Caco-2 (cell line): ENCODE measurements at regions not wholly inside any gene's neighbourhood (a gene's known extent, or its start where the extent isn't known, plus 50 kb on each side); places are given as distances from the start of the nearest gene placed in this dataset.

Source experiments
- BruUV-seq: library from RNA; stranded (reverse); fragments of 400-500 nt; replicated peaks from 2 replicates; lab custom pipeline; 2021; lab: Mats Ljungman, UMichigan
- CTCF ChIA-PET: fragments of 300-600 bp; sonication (Branson Sonifier 250); formaldehyde crosslinking; loops from one replicate; lab custom pipeline; 2022; ENCODE audit warnings: antibody characterized with exemption; lab: Charles Lee
- POLR2A ChIA-PET: fragments of 300-600 bp; sonication (Branson Sonifier 250); formaldehyde crosslinking; loops from one replicate; lab custom pipeline; 2022; ENCODE audit warnings: antibody characterized with exemption; lab: Charles Lee
- DNase-seq, 2 experiments: peaks; one replicate each; pipeline versions ENCODE4 v3.0.0 to v3.0.0-alpha.2; 2020 to 2022
- H3K27me3 ChIP-seq: replicated peaks from 2 replicates; pipeline ENCODE4 v1.6.0; 2011; ENCODE audit warnings: low read length; ENCODE audit not compliant: control insufficient read depth, insufficient read depth
- H3K36me3 ChIP-seq: 2 replicates; pipeline ENCODE4 v1.5.1; 2011; ENCODE audit warnings: low read length; ENCODE audit not compliant: control insufficient read depth, insufficient read depth
- H3K4me1 ChIP-seq: fragments of 250-450 bp; sonication (Bioruptor Pico); 2 replicates; pipeline ENCODE4 v1.5.1; 2020; ENCODE audit warnings: mild to moderate bottlenecking
- H3K4me3 ChIP-seq: 2 replicates; pipeline ENCODE4 v1.5.1; 2011; ENCODE audit warnings: low read depth, mild to moderate bottlenecking, control low read depth, low read length
- H3K9me3 ChIP-seq: fragments of 250-450 bp; sonication (Bioruptor Pico); 2 replicates; pipeline ENCODE4 v1.5.1; 2020; ENCODE audit warnings: mild to moderate bottlenecking, moderate library complexity
- H3K27ac Mint-ChIP-seq: one replicate; pipeline ENCODE4 v1.8.0; 2022; ENCODE audit warnings: mixed read lengths; ENCODE audit not compliant: unreplicated experiment
- H3K27me3 Mint-ChIP-seq: one replicate; pipeline ENCODE4 v1.8.0; 2022; ENCODE audit warnings: mixed read lengths; ENCODE audit not compliant: insufficient read depth, unreplicated experiment
- H3K36me3 Mint-ChIP-seq: one replicate; pipeline ENCODE4 v1.8.0; 2022; ENCODE audit warnings: mild to moderate bottlenecking, mixed read lengths; ENCODE audit not compliant: insufficient read depth, unreplicated experiment
- H3K4me1 Mint-ChIP-seq: one replicate; pipeline ENCODE4 v1.8.0; 2022; ENCODE audit warnings: low read depth, mixed read lengths; ENCODE audit not compliant: unreplicated experiment
- H3K4me3 Mint-ChIP-seq: one replicate; pipeline ENCODE4 v1.8.0; 2022; ENCODE audit warnings: mild to moderate bottlenecking, moderate library complexity, mixed read lengths; ENCODE audit not compliant: unreplicated experiment
- H3K9me3 Mint-ChIP-seq: one replicate; pipeline ENCODE4 v1.8.0; 2022; ENCODE audit warnings: mixed read lengths; ENCODE audit not compliant: unreplicated experiment
- CTCF ChIP-seq, 2 experiments: fragments of 200-600 bp in 1 of 2; IDR thresholded peaks; 1 replicate in 1 of 2; 2 replicates in 1 of 2; pipeline versions ENCODE4 v1.5.1 to v1.8.0; 2011 to 2022; ENCODE audit warnings: antibody characterized with exemption in 1 of 2, control low read depth in 1 of 2, inconsistent platforms in 1 of 2, low read depth in 1 of 2, low read length in 1 of 2, mild to moderate bottlenecking in 1 of 2, moderate library complexity in 1 of 2; ENCODE audit not compliant: insufficient read depth in 1 of 2, severe bottlenecking in 1 of 2, unreplicated experiment in 1 of 2
- intact Hi-C: fragments of 100-400 bp; cut with micrococcal nuclease; formaldehyde crosslinking; loops from one replicate; pipeline ENCODE4 v1.10.0; 2022; ENCODE audit not compliant: unreplicated experiment

GRCh38 chr2:224645722-224646121 is 60.6 kb upstream of the CUL3 start:
- intact Hi-C loops, result loop anchor here (1.0 to 2.0 kb wide), 2 partner anchors 33 to 288 kb away; no protein-coding TSS in a partner anchor

GRCh38 chr2:224640679-224641078 is 55.5 kb upstream of the CUL3 start:
- Mint-ChIP-seq H3K36me3 (no peaks in the 10 kb centered on the region), H3K4me1 (no peaks in the 10 kb centered on the region), H3K9me3 (no peaks in the 10 kb centered on the region), H3K27ac (no peak overlapping the region), H3K27me3 (no peaks in the 10 kb centered on the region), H3K4me3 (no peak overlapping the region)
- no peak for DNase-seq
- intact Hi-C loops, result no loop called here
- CTCF ChIA-PET, result no interaction called here
- no peak overlapping the region for H3K4me3 ChIP-seq
- no peaks in the 10 kb centered on the region for H3K4me1 ChIP-seq
- TF ChIP-seq CTCF (IDR thresholded peaks at IDR 0.05; ENCODE audit: insufficient read depth in 1 of 2, low read depth in 1 of 2, low read length in 1 of 2, severe bottlenecking in 1 of 2, unreplicated experiment in 1 of 2), result no peak
- H3K27me3 ChIP-seq, result no peaks in the 10 kb centered on the region
- no TSS peak for BruUV-seq
- POLR2A ChIA-PET, result no interaction called here
- no peaks in the 10 kb centered on the region for H3K9me3 ChIP-seq
- no peaks in the 10 kb centered on the region for H3K36me3 ChIP-seq

More at GRCh38 chr2:224645722-224646121, 60.6 kb upstream of the CUL3 start:
- Mint-ChIP-seq H3K27ac (no peak overlapping the region), H3K9me3 (no peaks in the 10 kb centered on the region), H3K36me3 (no peaks in the 10 kb centered on the region), H3K27me3 (no peaks in the 10 kb centered on the region), H3K4me1 (no peaks in the 10 kb centered on the region), H3K4me3 (no peak overlapping the region)
- H3K27me3 ChIP-seq, result no peaks in the 10 kb centered on the region
- DNase-seq, result no peak
- CTCF ChIA-PET, result no interaction called here
- H3K36me3 ChIP-seq, result no peaks in the 10 kb centered on the region
- no TSS peak for BruUV-seq
- H3K9me3 ChIP-seq, result no peaks in the 10 kb centered on the region
- no peak for TF ChIP-seq CTCF (IDR thresholded peaks at IDR 0.05; ENCODE audit: insufficient read depth in 1 of 2, low read depth in 1 of 2, low read length in 1 of 2, severe bottlenecking in 1 of 2, unreplicated experiment in 1 of 2)
- H3K4me1 ChIP-seq, result no peaks in the 10 kb centered on the region
- H3K4me3 ChIP-seq, result no peak overlapping the region
- POLR2A ChIA-PET, result no interaction called here

GRCh38 chr2:224638301-224638823 is 53.2 kb upstream of the CUL3 start:
- Mint-ChIP-seq H3K4me1 (no peaks in the 10 kb centered on the region), H3K4me3 (no peak overlapping the region), H3K27ac (no peak overlapping the region), H3K27me3 (no peaks in the 10 kb centered on the region), H3K9me3 (no peaks in the 10 kb centered on the region), H3K36me3 (no peaks in the 10 kb centered on the region)
- Histone ChIP-seq H3K9me3 (no peaks in the 10 kb centered on the region), H3K4me1 (no peaks in the 10 kb centered on the region), H3K36me3 (no peaks in the 10 kb centered on the region), H3K4me3 (no peak overlapping the region), H3K27me3 (no peaks in the 10 kb centered on the region)
- ChIA-PET CTCF (no interaction called here), POLR2A (no interaction called here)
- TF ChIP-seq CTCF (IDR thresholded peaks at IDR 0.05; ENCODE audit: insufficient read depth in 1 of 2, low read depth in 1 of 2, low read length in 1 of 2, severe bottlenecking in 1 of 2, unreplicated experiment in 1 of 2), result no peak
- DNase-seq, result no peak
- no TSS peak for BruUV-seq
- intact Hi-C loops, result no loop called here
